DOHH2 (cell line): ENCODE measurements at regions not wholly inside any gene's neighbourhood (a gene's known extent, or its start where the extent isn't known, plus 50 kb on each side); places are given as distances from the start of the nearest gene placed in this dataset.

ENCODE experiments used
- H3F3A ChIP-seq: fragments of 200-600 bp; sonication (generic), shearing (Covaris generic); 2 replicates; pipeline ENCODE4 v1.6.0; 2016; ENCODE audit warnings: antibody characterized with exemption, mild to moderate bottlenecking; ENCODE audit not compliant: control insufficient read depth, insufficient read depth
- H3K27ac ChIP-seq: fragments of 200-600 bp; sonication (generic); 2 replicates; pipeline ENCODE4 v1.5.1; 2014; ENCODE audit warnings: low read depth, mild to moderate bottlenecking, low read length, moderate library complexity
- H3K27me3 ChIP-seq: fragments of 200-600 bp; sonication (generic); 2 replicates; pipeline ENCODE4 v1.6.1; 2014; ENCODE audit warnings: mild to moderate bottlenecking, low read length, mixed read lengths; ENCODE audit not compliant: control insufficient read depth
- H3K36me3 ChIP-seq: fragments of 200-600 bp; sonication (generic); 2 replicates; pipeline ENCODE4 v1.6.1; 2014; ENCODE audit warnings: mild to moderate bottlenecking, low read length, moderate library complexity, mixed read lengths; ENCODE audit not compliant: control insufficient read depth
- H3K4me1 ChIP-seq: fragments of 200-600 bp; sonication (generic); 2 replicates; pipeline ENCODE4 v1.6.1; 2014; ENCODE audit warnings: mild to moderate bottlenecking, low read length, mixed read lengths; ENCODE audit not compliant: control insufficient read depth
- H3K4me2 ChIP-seq: fragments of 200-600 bp; sonication (generic); 2 replicates; pipeline ENCODE4 v1.6.0; 2014; ENCODE audit warnings: mild to moderate bottlenecking, low read length, moderate library complexity
- H3K4me3 ChIP-seq: fragments of 200-600 bp; sonication (generic); 2 replicates; pipeline ENCODE4 v1.5.1; 2014; ENCODE audit warnings: mild to moderate bottlenecking, low read length, mixed read lengths
- H3K79me2 ChIP-seq: fragments of 200-600 bp; sonication (generic); 2 replicates; pipeline ENCODE4 v1.6.1; 2014; ENCODE audit warnings: mild to moderate bottlenecking, low read length, mixed read lengths; ENCODE audit not compliant: control insufficient read depth
- H3K9me2 ChIP-seq: fragments of 200-600 bp; sonication (generic); replicated peaks from 2 replicates; pipeline ENCODE4 v1.6.1; 2014; ENCODE audit warnings: mild to moderate bottlenecking, low read length, mixed read lengths; ENCODE audit not compliant: control insufficient read depth
- H3K9me3 ChIP-seq: fragments of 200-600 bp; sonication (generic); 2 replicates; pipeline ENCODE4 v1.6.1; 2014; ENCODE audit warnings: antibody characterized with exemption, low read length, mixed read lengths; ENCODE audit not compliant: control insufficient read depth, insufficient read depth
- H4K20me1 ChIP-seq: fragments of 200-600 bp; sonication (generic); 2 replicates; pipeline ENCODE4 v1.6.0; 2014; ENCODE audit warnings: low read depth, mild to moderate bottlenecking, antibody characterized with exemption, low read length, moderate library complexity; ENCODE audit not compliant: control insufficient read depth, insufficient read depth
- CTCF ChIP-seq: fragments of 200-600 bp; sonication (generic); IDR thresholded peaks from one replicate; pipeline ENCODE4 v1.5.1; 2014; ENCODE audit warnings: antibody characterized with exemption, mild to moderate bottlenecking, low read depth, low read length; ENCODE audit not compliant: poor library complexity, severe bottlenecking
- EZH2phosphoT487 ChIP-seq: fragments of 200-600 bp; sonication (generic); IDR thresholded peaks from 2 replicates; pipeline ENCODE4 v1.6.1; 2017; ENCODE audit warnings: borderline replicate concordance, mild to moderate bottlenecking, antibody characterized with exemption, low read length, moderate library complexity, mixed read lengths

- TF ChIP-seq CTCF (no peak), EZH2phosphoT487 (no peak)
- Histone ChIP-seq H4K20me1 (no peaks in the 10 kb centered on the region), H3K9me3 (no peaks in the 10 kb centered on the region), H3K27ac (no peak overlapping the region), H3K27me3 (peaks cover 9% of the 10 kb centered on the region), H3K36me3 (no peaks in the 10 kb centered on the region), H3K4me1 (no peaks in the 10 kb centered on the region), H3K4me3 (no peak overlapping the region), H3K79me2 (no peaks in the 10 kb centered on the region), H3K9me2 (no peaks in the 10 kb centered on the region; the same call in 1 of the 2 replicates), H3F3A (no peaks in the 10 kb centered on the region), H3K4me2 (no peak overlapping the region)
Measured at GRCh38 chr10:111158595-111158994, 81.8 kb downstream of the ADRA2A start.

GRCh38 chr10:111161109-111161874 is 84.5 kb downstream of the ADRA2A start:
- Histone ChIP-seq H3K9me2 (no peaks in the 10 kb centered on the region), H3K27ac (no peak overlapping the region), H3K4me3 (no peak overlapping the region), H3K27me3 (peaks cover 13% of the 10 kb centered on the region), H3K36me3 (no peaks in the 10 kb centered on the region), H3K79me2 (no peaks in the 10 kb centered on the region), H4K20me1 (no peaks in the 10 kb centered on the region), H3F3A (no peaks in the 10 kb centered on the region), H3K9me3 (no peaks in the 10 kb centered on the region), H3K4me1 (no peaks in the 10 kb centered on the region), H3K4me2 (no peak overlapping the region)
- TF ChIP-seq CTCF (no peak), EZH2phosphoT487 (no peak)

- H3K27me3 ChIP-seq: no peaks in the 10 kb centered on the region
- no peaks in the 10 kb centered on the region for H3K36me3 ChIP-seq
- no peaks in the 10 kb centered on the region for H3K79me2 ChIP-seq
- no peak overlapping the region for H3K4me2 ChIP-seq
- no peaks in the 10 kb centered on the region for H3K4me1 ChIP-seq
- H4K20me1 ChIP-seq: no peaks in the 10 kb centered on the region
- H3K9me3 ChIP-seq: no peaks in the 10 kb centered on the region
- H3K27ac ChIP-seq: no peak overlapping the region
- H3K4me3 ChIP-seq: no peak overlapping the region
- no peak for TF ChIP-seq EZH2phosphoT487
- no peak for TF ChIP-seq CTCF
- no peaks in the 10 kb centered on the region for H3F3A ChIP-seq
- no peaks in the 10 kb centered on the region for H3K9me2 ChIP-seq
Measured at GRCh38 chr10:111171183-111171582, 94.4 kb downstream of the ADRA2A start.
